Glutamatergic neuron (in vitro differentiated cells): ENCODE measurements at regions not wholly inside any gene's neighbourhood (a gene's known extent, or its start where the extent isn't known, plus 50 kb on each side); places are given as distances from the start of the nearest gene placed in this dataset.

ENCODE experiments used
- DNase-seq: peaks from one replicate; pipeline ENCODE4 v3.0.0; 2022
- H3K27ac Mint-ChIP-seq: one replicate; pipeline ENCODE4 v1.8.0; 2020; ENCODE audit warnings: mild to moderate bottlenecking, mixed read lengths, inconsistent platforms; ENCODE audit not compliant: unreplicated experiment
- H3K27me3 Mint-ChIP-seq: one replicate; pipeline ENCODE4 v1.8.0; 2020; ENCODE audit warnings: mild to moderate bottlenecking, moderate library complexity, mixed read lengths, inconsistent platforms; ENCODE audit not compliant: unreplicated experiment
- H3K36me3 Mint-ChIP-seq: one replicate; pipeline ENCODE4 v1.8.0; 2020; ENCODE audit warnings: mild to moderate bottlenecking, mixed read lengths, inconsistent platforms; ENCODE audit not compliant: unreplicated experiment
- H3K4me1 Mint-ChIP-seq: one replicate; pipeline ENCODE4 v1.8.0; 2020; ENCODE audit warnings: mild to moderate bottlenecking, low read depth, mixed read lengths, inconsistent platforms; ENCODE audit not compliant: unreplicated experiment
- H3K4me3 Mint-ChIP-seq: one replicate; pipeline ENCODE4 v1.8.0; 2020; ENCODE audit warnings: mild to moderate bottlenecking, mixed read lengths, inconsistent platforms; ENCODE audit not compliant: unreplicated experiment
- H3K9me3 Mint-ChIP-seq: one replicate; pipeline ENCODE4 v1.8.0; 2020; ENCODE audit warnings: mild to moderate bottlenecking, moderate library complexity, mixed read lengths, inconsistent platforms; ENCODE audit not compliant: unreplicated experiment
- CTCF ChIP-seq: fragments of 200-600 bp; sonication (generic); IDR thresholded peaks from one replicate; pipeline ENCODE4 v1.5.0; 2021; ENCODE audit not compliant: partially characterized antibody, unreplicated experiment

GRCh38 chrX:4925911-4926310 lies 1212.5 kb upstream of the PRKX start:
- Mint-ChIP-seq H3K9me3 (no peaks in the 10 kb centered on the region), H3K4me1 (no peaks in the 10 kb centered on the region), H3K4me3 (no peak overlapping the region), H3K27me3 (peaks cover 2% of the 10 kb centered on the region), H3K36me3 (no peaks in the 10 kb centered on the region), H3K27ac (no peak overlapping the region)
- TF ChIP-seq CTCF, result no peak
- no peak for DNase-seq

GRCh38 chrX:4909348-4909747 lies 1195.9 kb upstream of the PRKX start:
- H3K36me3 Mint-ChIP-seq, result no peaks in the 10 kb centered on the region

GRCh38 chrX:4905576-4905975 lies 1192.1 kb upstream of the PRKX start:
- H3K9me3 Mint-ChIP-seq, result no peaks in the 10 kb centered on the region
- DNase-seq, result no peak
- H3K4me3 Mint-ChIP-seq, result no peak overlapping the region
- no peak for TF ChIP-seq CTCF
- no peak overlapping the region for H3K27ac Mint-ChIP-seq
- no peaks in the 10 kb centered on the region for H3K36me3 Mint-ChIP-seq
- H3K4me1 Mint-ChIP-seq, result no peaks in the 10 kb centered on the region
- no peaks in the 10 kb centered on the region for H3K27me3 Mint-ChIP-seq

More at GRCh38 chrX:4909348-4909747, 1195.9 kb upstream of the PRKX start:
- Mint-ChIP-seq H3K27ac (no peak overlapping the region), H3K9me3 (no peaks in the 10 kb centered on the region), H3K27me3 (no peaks in the 10 kb centered on the region), H3K4me3 (no peak overlapping the region), H3K4me1 (no peaks in the 10 kb centered on the region)
- no peak for DNase-seq
- no peak for TF ChIP-seq CTCF

GRCh38 chrX:4881277-4881676 lies 1167.8 kb upstream of the PRKX start:
- no peaks in the 10 kb centered on the region for H3K9me3 Mint-ChIP-seq
- no peak for TF ChIP-seq CTCF
- no peaks in the 10 kb centered on the region for H3K27me3 Mint-ChIP-seq
- no peak overlapping the region for H3K27ac Mint-ChIP-seq
- H3K36me3 Mint-ChIP-seq, result no peaks in the 10 kb centered on the region
- no peak for DNase-seq
- no peaks in the 10 kb centered on the region for H3K4me1 Mint-ChIP-seq
- H3K4me3 Mint-ChIP-seq, result no peak overlapping the region

GRCh38 chrX:4878640-4879039 lies 1165.2 kb upstream of the PRKX start:
- no peaks in the 10 kb centered on the region for H3K4me1 Mint-ChIP-seq
- TF ChIP-seq CTCF, result no peak
- no peaks in the 10 kb centered on the region for H3K27me3 Mint-ChIP-seq
- H3K27ac Mint-ChIP-seq, result no peak overlapping the region
- H3K4me3 Mint-ChIP-seq, result no peak overlapping the region
- H3K36me3 Mint-ChIP-seq, result no peaks in the 10 kb centered on the region
- DNase-seq, result no peak
- H3K9me3 Mint-ChIP-seq, result no peaks in the 10 kb centered on the region
